GM18861 (cell line): ENCODE measurements at regions not wholly inside any gene's neighbourhood (a gene's known extent, or its start where the extent isn't known, plus 50 kb on each side); places are given as distances from the start of the nearest gene placed in this dataset.

ENCODE experiments used
- ATAC-seq: cut with Tn5 transposase; IDR thresholded peaks from one replicate; pipeline ENCODE4 v1.9.1; 2021; ENCODE audit not compliant: unreplicated experiment

GRCh38 chr6:47118611-47119010 is 76.5 kb upstream of the ADGRF1 start:
- no peak for ATAC-seq

GRCh38 chr6:47117314-47117713 is 75.2 kb upstream of the ADGRF1 start:
- no peak for ATAC-seq

GRCh38 chr6:47116606-47117005 is 74.5 kb upstream of the ADGRF1 start:
- ATAC-seq, result no peak

GRCh38 chr6:47116086-47116485 is 74.0 kb upstream of the ADGRF1 start:
- no peak for ATAC-seq

DNA sequence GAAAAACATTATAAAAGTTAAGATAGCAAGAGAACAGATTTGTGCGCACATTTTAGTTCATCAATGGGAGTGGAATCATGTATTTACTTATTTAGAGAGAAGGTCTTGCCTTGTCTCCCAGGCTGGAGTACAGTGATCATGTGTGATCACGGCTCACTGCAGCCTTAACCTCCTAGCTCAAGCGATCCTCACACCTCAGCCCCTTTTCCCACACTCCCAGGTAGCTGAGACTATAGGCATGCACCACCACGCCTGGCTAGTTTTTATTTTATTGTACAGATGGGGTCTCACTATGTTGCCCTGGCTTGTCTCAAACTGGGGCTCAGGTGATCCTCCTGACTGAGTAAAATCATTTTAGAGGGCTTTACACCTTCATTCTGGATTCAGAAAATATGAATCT is 72.3 kb upstream of the ADGRF1 start:
- no peak for ATAC-seq

DNA sequence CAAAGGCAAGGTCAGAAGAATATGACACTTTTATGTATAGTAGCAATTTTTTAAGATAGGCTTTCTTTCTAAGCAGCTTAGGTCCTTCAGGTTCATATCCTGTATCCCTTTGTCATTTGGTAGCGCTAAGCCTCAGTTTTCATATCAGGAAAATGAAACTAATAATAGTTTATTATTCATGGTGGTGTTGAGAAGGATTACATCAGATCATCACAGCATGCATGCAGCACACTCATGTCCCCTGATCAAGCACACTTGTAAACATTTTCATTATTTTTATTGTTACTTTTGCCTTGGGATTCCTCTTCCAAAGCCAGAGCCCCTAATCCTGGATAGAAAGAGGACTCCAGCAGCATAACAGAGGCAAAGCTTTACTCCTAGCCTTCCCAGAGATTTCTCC is 70.2 kb upstream of the ADGRF1 start:
- ATAC-seq, result no peak

GRCh38 chr6:47111685-47112084 is 69.6 kb upstream of the ADGRF1 start:
- ATAC-seq, result no peak

DNA sequence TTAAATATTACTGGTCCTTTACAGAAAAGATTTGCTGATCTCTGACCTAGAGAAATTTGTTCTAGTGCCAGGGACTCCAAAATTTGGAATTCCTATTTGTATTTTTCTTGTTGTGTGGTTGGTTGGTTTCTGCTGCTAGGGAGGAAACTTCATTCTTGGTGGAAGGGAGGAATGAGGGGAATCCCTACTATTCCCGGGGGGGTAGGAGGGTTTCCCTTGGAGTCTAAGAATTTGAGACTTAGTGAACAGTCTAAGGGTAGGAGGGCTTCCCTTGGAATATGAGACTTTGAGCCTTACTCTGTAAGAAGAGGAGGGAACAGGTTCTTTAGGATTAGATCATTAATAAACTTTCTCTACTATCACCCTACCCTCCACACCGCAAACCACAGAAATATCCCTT is 67.1 kb upstream of the ADGRF1 start:
- no peak for ATAC-seq

DNA sequence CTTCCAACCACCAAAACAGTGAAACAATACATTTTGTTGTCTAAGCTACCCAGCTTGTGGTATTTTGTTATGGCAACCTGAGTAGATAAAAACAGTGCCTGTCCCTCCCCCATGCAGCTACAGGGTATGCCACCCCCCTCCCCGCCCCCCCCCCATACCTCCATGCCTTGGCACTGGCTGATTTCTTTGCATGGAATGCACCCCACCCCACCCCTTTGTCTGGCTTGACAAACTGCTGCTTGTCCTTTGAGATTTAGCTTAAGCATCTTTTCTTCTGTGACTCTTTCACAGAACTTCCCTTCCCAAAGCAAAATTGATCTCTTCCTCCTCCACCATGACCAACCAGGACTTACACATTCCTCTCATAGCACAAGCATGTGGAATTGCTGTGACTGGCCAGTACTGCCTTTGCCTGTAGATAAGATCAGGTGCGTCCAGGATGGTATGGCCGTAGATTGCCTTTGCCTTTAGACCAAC is 64.6 kb upstream of the ADGRF1 start:
- no peak for ATAC-seq

- no peak for ATAC-seq
Observed at GRCh38 chr6:47106216-47106615, 64.1 kb upstream of the ADGRF1 start.

DNA sequence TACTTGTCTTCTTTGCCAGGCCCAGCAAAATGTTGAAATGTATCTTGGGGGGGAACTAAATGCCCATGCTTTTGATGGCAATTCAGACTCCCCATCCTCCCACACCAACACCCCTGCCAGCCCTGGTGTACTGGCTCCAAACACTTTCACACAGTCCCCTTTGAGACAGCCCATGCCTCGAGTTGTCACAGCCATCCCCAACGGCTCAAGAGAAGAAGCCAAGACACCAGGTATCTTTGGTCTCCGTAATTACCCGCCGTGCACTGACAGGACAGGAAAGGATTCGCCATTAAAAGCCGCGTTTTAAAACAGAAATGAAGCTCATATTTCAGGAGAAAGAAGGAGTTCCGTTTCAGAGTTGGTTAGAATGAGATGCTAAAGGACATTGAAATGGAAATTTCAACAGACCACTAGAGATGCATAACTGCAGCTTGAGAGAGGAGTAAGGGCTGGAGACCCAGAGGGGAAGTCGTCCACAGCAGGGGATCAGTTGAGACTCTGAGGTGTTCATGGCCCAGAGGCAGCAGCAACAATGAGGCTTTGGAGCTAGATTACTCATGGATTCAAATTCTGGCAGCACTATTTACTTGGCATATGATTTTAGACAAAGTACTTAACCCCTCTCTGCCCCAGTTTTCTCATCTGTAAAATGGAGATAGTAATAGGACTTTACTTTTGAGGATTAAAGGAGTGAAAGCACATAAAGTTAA is 63.5 kb upstream of the ADGRF1 start:
- no peak for ATAC-seq

DNA sequence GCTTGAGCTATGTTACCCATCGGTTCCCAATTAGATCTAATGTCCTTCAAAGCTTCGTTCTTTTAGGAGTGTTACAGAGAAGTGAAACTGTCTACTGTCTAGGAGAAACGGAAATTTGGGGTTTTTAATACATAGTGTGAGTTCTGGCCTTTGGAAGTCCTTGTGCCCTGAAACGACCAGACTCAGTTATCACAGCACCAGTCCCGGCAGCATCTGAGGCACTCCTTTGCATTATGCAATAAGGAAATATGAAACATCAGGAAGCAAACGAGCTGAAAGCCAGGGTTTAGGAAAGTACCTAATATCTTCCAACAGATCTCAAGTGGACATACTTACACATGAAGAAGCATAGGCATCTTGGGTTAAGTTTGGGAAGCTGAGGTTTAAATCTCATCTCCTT is 61.8 kb upstream of the ADGRF1 start:
- no peak for ATAC-seq

GRCh38 chr6:47102331-47102730 is 60.2 kb upstream of the ADGRF1 start:
- ATAC-seq, result no peak

GRCh38 chr6:47098570-47098993 is 56.5 kb upstream of the ADGRF1 start:
- no peak for ATAC-seq

DNA sequence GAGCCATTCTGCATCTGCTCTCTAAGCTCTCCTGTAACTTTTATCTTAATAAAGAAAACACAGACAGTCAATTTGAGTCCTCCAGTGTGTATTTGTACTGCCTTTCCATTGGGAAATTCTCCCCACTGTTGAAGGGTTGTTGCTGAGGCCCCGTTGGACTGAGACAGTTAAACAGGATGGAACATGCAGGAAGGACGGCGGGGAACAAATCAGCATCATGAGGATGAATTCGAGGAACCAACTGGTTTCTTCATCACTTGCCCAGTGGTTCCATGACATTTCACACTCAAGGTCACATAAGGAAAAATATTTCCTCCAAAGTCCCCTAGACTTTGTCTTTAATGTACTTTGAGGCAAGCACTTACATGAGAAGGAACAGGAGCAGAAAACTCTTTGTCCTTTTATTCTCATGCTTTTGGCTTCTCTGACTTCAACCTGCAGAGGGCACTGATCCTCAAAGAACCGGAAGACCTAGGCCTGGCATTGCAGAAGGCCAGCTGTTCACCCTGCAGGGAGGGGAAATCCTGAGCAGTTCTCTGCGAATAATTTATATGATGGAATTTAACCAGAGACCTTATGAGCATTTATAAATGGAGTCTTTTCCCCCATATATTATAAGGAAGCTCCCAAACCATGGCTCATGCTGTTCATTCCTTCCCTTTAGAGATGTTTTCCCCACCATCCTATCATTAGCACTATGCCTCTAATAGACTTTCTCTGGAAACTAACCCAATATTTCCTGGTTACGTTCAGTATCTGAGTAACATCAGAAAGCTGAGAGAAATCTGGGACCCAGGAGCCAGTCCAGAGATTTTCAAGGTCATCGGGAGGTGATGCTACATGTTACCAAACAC is 55.2 kb upstream of the ADGRF1 start:
- ATAC-seq, result peak; percentile 92

GRCh38 chr6:47096211-47096895 is 54.2 kb upstream of the ADGRF1 start:
- no peak for ATAC-seq

DNA sequence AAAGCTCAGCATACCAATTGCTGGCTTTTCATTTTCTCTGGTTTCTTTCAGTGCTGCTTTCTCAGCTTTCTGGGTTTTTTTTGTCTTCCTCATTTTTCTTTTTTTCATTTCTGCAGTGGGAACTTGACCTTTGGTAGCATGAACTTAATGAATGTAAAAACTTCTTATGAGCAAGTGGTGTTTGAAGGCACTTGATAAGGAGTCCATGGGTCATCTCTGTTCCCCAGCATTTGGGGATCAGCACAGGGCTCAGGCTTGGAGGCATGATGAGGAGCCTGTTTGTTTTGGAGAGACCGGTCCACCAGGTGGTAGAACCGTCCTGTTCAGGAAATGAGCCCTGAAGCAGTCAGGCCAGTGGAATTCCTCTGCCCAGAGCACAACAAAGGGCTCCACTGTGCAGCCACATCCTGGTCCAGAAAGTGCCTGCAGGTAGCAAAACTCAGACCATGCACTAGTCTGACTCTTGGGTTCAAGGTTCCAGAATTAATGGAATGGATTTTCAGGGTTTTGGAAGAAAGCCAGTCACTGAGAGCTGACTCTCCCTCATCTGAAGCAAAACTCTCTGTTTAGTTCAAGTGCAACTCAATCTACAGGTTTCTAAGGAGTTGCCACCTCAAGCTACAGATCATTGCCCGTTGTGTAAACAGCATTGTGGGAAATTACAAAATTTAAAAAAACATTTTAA is 52.3 kb upstream of the ADGRF1 start:
- no peak for ATAC-seq

- no peak for ATAC-seq
Observed at GRCh38 chr6:47093169-47093568, 51.0 kb upstream of the ADGRF1 start.

DNA sequence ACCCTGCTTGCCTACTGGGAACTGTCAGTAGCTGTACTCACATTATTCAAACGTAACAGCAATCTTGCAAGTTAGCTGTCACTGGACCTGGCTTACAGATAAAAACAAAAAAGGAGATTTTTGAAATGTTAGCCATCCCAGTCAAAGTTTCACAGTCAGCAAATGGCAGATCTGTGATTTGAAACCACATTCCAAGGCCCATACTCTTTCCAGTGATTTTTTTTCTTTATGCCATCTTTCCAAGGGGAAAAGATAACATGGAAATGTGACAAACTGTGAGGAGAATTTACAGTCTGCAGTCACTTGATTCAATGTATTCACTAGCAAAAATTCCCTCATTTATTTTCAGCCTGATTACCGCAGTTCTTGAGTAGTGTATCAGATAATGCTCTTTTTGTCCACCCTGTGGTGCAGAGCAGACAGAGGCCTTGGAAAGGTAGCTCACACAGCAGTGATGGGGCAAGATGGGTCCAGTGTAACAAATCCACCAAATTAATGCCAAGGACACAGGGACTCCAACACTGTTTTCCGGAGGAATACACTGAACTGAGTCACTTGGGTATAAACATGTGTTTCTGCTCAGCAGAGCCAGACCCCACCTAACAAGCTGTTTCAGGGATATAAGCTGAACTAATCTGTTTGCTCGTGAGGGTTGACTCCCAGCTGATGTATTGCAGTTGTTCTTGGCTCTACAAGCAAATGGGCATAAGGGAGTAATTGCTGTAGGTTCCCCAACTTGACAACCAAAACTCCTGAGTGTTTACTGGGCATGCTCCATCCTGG is 49.9 kb upstream of the ADGRF1 start:
- ATAC-seq, result no peak
